T follicular helper cell (primary cell): ENCODE measurements at regions not wholly inside any gene's neighbourhood (a gene's known extent, or its start where the extent isn't known, plus 50 kb on each side); places are given as distances from the start of the nearest gene placed in this dataset.
"Not testable (repeated sequence)": the region's sequence is repeated elsewhere in the genome, so short reads cannot be mapped to it uniquely, and the experiment has no call there.

Source experiments
- DNase-seq: peaks from one replicate; pipeline ENCODE4 v3.0.0-alpha.2; 2020; ENCODE audit warnings: low read depth

- DNase-seq, result no peak
These were observed 384.1 kb downstream of the ALG10 start for GRCh38 chr12:34406228-34406995.

- no peak for DNase-seq
These were observed 384.7 kb downstream of the ALG10 start for GRCh38 chr12:34406996-34407300.

DNA sequence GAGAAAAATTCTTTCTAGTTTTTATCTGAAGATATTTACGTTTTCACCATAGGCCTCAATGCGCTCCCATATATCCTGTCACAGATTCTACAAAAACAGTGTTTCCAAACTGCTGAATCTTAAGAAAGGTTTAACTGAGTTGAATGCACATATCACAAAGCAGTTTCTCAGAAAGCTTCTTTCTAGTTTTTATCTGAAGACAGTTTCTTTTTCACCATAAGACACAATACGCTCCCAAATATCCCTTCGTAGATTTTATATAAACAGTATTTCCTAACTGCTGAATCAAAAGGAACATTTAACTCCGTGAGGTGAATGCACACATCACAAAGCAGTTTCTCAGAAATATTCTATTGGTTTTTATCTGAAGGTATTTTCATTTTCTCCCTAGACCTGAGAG is 385.5 kb downstream of the ALG10 start:
- no peak for DNase-seq

DNA sequence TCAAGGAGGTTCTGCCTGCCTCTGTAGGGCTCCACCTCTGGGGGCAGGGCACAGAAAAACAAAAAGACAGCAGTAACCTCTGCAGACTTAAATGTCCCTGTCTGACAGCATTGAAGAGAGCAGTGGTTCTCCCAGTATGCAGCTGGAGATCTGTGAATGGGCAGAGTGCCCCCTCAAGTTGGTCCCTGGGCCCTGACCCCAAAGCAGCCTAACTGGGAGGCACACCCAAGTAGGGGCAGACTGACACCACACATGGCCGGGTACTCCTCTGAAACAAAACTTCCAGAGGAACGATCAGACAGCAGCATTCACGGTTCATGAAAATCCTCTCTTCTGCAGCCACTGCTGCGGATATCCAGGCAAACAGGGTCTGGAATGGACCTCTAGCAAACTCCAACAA is 409.2 kb downstream of the ALG10 start:
- DNase-seq, result not testable (repeated sequence)
